Tibial nerve (tissue), 4 donors: ENCODE measurements at regions not wholly inside any gene's neighbourhood (a gene's known extent, or its start where the extent isn't known, plus 50 kb on each side); places are given as distances from the start of the nearest gene placed in this dataset.

Source experiments
- EP300 ChIP-seq, 2 donors: sonication (generic); formaldehyde crosslinking; IDR thresholded peaks; one replicate each; pipeline ENCODE4 v1.6.1; 2017; ENCODE audit warnings: antibody characterized with exemption in 2 of 2, mild to moderate bottlenecking in 1 of 2
- TF ChIP-seq, protein P1 (sequence below), 5 experiments: fragments of 200-600 bp in 3 of 5; fragments of 450-650 bp in 2 of 5; sonication (generic) in 3 of 5; IDR thresholded peaks; one replicate each; pipeline ENCODE4 v1.5.1; 2016 to 2019; ENCODE audit warnings: antibody characterized with exemption in 5 of 5, mild to moderate bottlenecking in 3 of 5, moderate library complexity in 2 of 5

DNA sequence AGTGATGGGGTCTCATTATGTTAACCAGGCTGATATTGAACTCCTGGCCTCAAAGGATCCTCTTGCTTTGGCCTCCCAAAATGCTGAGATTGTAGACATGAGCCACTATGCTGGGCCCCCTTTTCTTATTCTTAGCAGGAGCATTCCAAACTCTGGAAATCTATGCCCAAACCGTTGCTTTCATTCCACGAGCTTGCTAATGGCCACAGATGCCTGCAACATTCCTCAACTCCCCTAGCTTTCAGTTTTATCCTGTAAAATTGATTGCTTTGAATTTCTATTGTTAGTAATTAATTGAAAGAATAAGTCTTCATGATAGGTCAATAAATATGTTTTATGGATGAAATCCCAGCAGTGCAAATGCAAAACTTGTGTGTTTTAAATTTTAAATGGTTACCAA lies 564.8 kb upstream of the WWC1 start:
- TF ChIP-seq, protein P1, sequence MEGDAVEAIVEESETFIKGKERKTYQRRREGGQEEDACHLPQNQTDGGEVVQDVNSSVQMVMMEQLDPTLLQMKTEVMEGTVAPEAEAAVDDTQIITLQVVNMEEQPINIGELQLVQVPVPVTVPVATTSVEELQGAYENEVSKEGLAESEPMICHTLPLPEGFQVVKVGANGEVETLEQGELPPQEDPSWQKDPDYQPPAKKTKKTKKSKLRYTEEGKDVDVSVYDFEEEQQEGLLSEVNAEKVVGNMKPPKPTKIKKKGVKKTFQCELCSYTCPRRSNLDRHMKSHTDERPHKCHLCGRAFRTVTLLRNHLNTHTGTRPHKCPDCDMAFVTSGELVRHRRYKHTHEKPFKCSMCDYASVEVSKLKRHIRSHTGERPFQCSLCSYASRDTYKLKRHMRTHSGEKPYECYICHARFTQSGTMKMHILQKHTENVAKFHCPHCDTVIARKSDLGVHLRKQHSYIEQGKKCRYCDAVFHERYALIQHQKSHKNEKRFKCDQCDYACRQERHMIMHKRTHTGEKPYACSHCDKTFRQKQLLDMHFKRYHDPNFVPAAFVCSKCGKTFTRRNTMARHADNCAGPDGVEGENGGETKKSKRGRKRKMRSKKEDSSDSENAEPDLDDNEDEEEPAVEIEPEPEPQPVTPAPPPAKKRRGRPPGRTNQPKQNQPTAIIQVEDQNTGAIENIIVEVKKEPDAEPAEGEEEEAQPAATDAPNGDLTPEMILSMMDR (IDR thresholded peaks at IDR 0.05), result no peak
- no peak for TF ChIP-seq EP300 (IDR thresholded peaks at IDR 0.05)
